ENCODE measurements at regions not wholly inside any gene's neighbourhood (a gene's known extent, or its start where the extent isn't known, plus 50 kb on each side); places are given as distances from the start of the nearest gene placed in this dataset.

DNA sequence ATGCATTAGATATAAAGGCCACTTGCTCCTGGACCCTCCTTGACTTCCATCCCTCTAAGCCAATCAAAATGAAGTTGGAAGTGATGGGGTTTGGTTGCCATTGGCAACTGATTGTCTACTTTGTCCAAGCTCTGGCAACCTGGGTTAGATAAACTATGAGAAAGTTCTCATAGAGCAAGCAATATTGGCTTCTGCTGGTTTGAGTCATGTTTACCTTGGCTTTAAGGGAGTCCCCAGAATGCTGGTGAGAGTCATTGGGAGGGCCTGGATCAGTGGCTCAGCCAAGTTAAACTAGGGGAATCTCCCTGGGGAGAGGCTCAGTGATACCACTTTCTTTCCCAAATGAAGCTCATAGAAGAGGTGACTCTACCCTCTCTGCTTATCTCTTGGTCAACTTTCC, 176.3 kb upstream of the ROPN1 start:
- peaks cover 4% of the 10 kb centered on the region for H3K36me3 Mint-ChIP-seq (ENCODE audit: low read depth)
- no peaks in the 10 kb centered on the region for H3K9me3 Mint-ChIP-seq
- no peak for DNase-seq
- H3K27ac Mint-ChIP-seq: no peak overlapping the region
- TF ChIP-seq, protein P1, sequence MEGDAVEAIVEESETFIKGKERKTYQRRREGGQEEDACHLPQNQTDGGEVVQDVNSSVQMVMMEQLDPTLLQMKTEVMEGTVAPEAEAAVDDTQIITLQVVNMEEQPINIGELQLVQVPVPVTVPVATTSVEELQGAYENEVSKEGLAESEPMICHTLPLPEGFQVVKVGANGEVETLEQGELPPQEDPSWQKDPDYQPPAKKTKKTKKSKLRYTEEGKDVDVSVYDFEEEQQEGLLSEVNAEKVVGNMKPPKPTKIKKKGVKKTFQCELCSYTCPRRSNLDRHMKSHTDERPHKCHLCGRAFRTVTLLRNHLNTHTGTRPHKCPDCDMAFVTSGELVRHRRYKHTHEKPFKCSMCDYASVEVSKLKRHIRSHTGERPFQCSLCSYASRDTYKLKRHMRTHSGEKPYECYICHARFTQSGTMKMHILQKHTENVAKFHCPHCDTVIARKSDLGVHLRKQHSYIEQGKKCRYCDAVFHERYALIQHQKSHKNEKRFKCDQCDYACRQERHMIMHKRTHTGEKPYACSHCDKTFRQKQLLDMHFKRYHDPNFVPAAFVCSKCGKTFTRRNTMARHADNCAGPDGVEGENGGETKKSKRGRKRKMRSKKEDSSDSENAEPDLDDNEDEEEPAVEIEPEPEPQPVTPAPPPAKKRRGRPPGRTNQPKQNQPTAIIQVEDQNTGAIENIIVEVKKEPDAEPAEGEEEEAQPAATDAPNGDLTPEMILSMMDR (IDR thresholded peaks at IDR 0.05): no peak
- H3K27me3 Mint-ChIP-seq (ENCODE audit: low read depth, poor library complexity): peaks cover 5% of the 10 kb centered on the region
- no peak overlapping the region for H3K4me3 Mint-ChIP-seq
- H3K4me1 Mint-ChIP-seq: peaks cover 36% of the 10 kb centered on the region

GRCh38 chr3:124172283-124172682, 180.4 kb upstream of the ROPN1 start:
- Mint-ChIP-seq H3K4me1 (peaks cover 52% of the 10 kb centered on the region), H3K27ac (no peak overlapping the region), H3K4me3 (no peak overlapping the region), H3K36me3 (ENCODE audit: low read depth) (peaks cover 9% of the 10 kb centered on the region), H3K27me3 (ENCODE audit: low read depth, poor library complexity) (peaks cover 6% of the 10 kb centered on the region), H3K9me3 (no peaks in the 10 kb centered on the region)
- TF ChIP-seq, protein P1 (IDR thresholded peaks at IDR 0.05): no peak
- DNase-seq: no peak

GRCh38 chr3:124172816-124173215, 180.9 kb upstream of the ROPN1 start:
- Mint-ChIP-seq H3K9me3 (no peaks in the 10 kb centered on the region), H3K27ac (no peak overlapping the region), H3K4me3 (no peak overlapping the region), H3K36me3 (ENCODE audit: low read depth) (peaks cover 9% of the 10 kb centered on the region), H3K27me3 (ENCODE audit: low read depth, poor library complexity) (peaks cover 6% of the 10 kb centered on the region), H3K4me1 (peaks cover 51% of the 10 kb centered on the region)
- TF ChIP-seq, protein P1 (IDR thresholded peaks at IDR 0.05): no peak
- DNase-seq: no peak

- peaks cover 6% of the 10 kb centered on the region for H3K27me3 Mint-ChIP-seq (ENCODE audit: low read depth, poor library complexity)
- H3K4me3 Mint-ChIP-seq: no peak overlapping the region
- DNase-seq: no peak
- TF ChIP-seq, protein P1 (IDR thresholded peaks at IDR 0.05): no peak
- no peaks in the 10 kb centered on the region for H3K9me3 Mint-ChIP-seq
- H3K4me1 Mint-ChIP-seq: peaks cover 40% of the 10 kb centered on the region
- peak overlapping the region; percentile 80 for H3K27ac Mint-ChIP-seq
- peaks cover 5% of the 10 kb centered on the region for H3K36me3 Mint-ChIP-seq (ENCODE audit: low read depth)
These were observed 182.6 kb upstream of the ROPN1 start for GRCh38 chr3:124174476-124174875.

- H3K4me1 Mint-ChIP-seq: peaks cover 33% of the 10 kb centered on the region
- peak overlapping the region; percentile 38 for H3K27ac Mint-ChIP-seq
- no peaks in the 10 kb centered on the region for H3K9me3 Mint-ChIP-seq
- H3K36me3 Mint-ChIP-seq (ENCODE audit: low read depth): peaks cover 5% of the 10 kb centered on the region
- no peak for DNase-seq
- TF ChIP-seq, protein P1 (IDR thresholded peaks at IDR 0.05): no peak
- peaks cover 6% of the 10 kb centered on the region for H3K27me3 Mint-ChIP-seq (ENCODE audit: low read depth, poor library complexity)
- H3K4me3 Mint-ChIP-seq: no peak overlapping the region
These were observed 183.3 kb upstream of the ROPN1 start for GRCh38 chr3:124174910-124175874.

All from nephron progenitor cell (in vitro differentiated cells).